Activated effector memory CD4-positive, alpha-beta T cell treated with Interleukin-2 at 50 U/mL for 16 hours (primary cell): ENCODE measurements at regions not wholly inside any gene's neighbourhood (a gene's known extent, or its start where the extent isn't known, plus 50 kb on each side); places are given as distances from the start of the nearest gene placed in this dataset.

Experiments
- DNase-seq: peaks from one replicate; pipeline ENCODE4 v3.0.0-alpha.2; 2020

DNA sequence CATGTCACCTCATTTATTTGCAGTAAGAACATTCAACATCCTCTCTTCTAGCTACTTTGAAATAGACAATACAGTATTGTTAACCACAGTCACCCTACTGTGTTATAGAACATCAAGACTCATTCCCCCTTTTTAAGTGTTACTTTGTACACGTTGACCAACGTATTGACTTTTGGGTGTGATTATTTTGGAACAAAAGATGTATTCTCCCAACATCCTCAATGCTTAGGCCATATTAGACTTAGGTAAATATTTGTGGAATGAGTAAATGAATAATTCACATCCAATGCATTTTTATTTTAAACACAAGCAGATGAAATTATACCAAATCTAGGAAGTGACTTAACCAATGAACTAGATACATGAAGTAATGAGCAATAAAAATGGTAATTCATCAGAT, 296.6 kb downstream of the CHRM3 start:
- DNase-seq, result no peak

DNA sequence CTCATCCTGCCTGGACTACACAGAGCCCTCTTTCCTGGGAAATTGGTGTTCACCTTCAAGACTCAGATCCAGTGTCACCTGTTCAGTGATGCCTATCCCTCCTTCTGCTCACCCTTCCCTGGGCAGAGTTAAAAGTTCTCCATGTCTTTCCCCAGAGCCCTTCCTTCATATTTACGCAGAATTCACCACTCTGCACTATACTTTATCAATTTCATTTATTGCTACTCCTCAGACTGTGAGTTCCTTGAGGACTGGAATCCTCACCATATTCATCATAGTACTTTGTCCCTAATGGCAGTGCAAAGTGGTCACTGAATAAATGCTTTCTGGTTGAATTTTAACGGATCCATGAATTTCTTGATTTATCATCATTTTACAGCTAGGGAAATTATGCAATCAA, 300.0 kb downstream of the CHRM3 start:
- no peak for DNase-seq

DNA sequence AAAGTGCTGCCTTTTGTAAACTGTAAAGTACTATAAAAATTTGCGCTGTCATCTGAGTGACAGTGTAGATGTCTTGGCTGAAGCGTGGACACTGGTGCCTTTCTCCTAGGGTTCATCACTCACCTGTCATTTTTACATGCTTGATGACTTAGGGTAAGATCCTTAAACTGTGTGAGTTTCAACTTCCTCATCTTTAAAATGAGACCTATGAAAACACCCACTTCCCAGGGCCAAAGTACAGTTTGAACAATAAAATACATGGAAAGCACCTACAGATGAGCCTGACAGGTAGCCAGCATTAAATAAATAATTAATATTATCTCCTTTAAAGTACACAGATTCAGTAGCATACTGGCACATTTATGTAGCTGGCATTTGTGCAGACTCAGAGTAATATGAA, 309.9 kb downstream of the CHRM3 start:
- DNase-seq, result no peak

DNA sequence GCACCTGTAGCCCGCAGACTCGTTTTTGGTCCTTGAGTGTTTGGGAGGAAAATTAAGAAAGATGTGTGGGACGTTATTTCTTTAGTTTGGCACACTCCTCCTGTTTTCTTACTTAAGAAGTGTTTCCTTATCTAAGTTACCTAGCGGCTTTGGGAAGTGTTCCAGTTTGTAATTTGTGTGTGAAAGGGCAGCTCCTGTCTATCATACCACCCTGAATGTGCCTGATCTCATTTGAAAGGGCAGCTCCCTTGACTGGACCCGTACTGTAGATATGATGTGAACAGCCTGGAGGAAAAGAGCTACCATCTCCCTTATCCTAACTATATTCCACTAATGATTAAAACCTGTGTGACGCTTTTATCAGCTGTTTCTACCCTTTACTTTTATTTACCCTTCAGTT, 314.3 kb downstream of the CHRM3 start:
- no peak for DNase-seq

DNA sequence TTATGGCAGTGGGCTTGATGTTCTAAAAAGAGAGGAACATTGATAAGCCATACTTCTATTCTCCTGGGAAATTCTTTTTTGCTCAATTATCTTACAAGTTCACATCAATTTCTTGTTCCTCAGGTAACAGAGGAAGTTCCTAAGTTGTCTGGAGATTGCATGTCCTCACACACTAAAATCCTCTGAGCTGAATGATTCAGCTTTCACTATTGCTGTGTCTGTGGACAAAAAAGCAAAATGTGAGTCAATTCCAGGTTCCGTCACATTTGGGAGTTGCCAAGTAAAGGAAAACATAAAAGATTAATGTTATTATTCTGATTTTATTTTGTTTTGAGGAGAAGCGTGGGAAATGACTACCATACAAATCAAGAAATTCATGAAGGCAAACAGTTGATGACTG, 316.7 kb downstream of the CHRM3 start:
- no peak for DNase-seq

DNA sequence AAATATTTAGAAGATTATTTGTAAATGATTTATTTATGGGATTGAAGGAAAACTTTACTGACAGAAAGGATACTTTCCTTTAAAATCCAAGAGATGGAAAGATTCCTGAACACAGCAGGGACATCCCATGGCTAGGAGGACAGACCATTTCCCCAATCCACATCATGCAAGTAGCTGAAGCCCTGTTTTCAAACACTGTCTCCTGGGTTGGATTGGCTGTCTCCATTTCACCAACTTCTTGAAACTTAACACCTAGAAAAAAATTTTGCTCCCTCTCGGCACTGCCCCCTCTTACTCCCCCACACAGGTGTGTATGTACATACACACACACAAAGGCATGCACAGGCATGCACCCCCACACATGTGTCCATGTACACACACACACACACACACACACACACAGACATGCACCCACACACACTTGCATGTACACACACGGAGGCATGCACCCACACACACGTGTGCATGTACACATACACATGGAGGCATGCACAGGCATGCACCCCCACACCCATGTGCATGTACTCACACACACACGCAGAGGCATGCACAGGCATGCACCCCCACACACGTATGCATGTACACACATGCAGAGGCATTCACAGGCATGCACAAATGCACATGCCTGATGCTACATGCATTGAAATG, 320.0 kb downstream of the CHRM3 start:
- no peak for DNase-seq

DNA sequence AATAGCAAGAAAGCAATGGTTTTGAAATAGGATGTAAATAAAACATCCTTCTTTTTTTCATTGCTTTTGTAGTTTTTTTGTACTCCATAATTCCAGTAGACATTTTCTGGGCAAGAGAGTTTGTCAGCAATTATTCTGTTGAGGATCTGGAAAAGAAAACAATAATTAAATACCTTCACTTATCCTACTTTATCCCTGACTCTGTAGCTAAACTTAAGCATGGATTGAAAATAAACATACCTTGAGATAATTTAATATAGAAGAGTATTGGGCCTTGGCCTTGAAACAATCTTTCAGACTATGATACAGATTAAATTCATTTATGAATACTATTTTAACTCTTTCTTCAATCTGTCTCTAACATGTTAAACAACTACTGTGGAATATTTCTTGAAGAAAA, 321.2 kb downstream of the CHRM3 start:
- no peak for DNase-seq

DNA sequence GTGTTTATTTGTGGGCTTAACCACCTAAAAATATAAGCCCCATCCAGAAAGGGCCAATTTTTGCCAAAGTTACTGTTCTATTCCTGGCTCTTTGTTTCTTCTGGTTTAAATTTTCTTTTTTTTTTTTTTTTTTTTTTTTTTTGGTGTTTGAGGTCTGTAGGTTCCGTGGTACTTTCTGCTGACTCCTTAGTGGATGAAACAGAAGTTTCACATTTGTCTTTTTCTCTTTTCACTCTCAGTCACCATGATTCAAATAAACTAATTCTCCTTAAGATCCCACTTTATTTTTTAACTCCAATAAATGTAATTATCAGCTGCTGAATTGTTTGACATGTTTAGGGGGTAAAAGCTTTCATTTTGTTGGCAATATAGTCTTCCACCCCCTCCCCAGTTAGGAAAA, 322.3 kb downstream of the CHRM3 start:
- DNase-seq, result no peak

DNA sequence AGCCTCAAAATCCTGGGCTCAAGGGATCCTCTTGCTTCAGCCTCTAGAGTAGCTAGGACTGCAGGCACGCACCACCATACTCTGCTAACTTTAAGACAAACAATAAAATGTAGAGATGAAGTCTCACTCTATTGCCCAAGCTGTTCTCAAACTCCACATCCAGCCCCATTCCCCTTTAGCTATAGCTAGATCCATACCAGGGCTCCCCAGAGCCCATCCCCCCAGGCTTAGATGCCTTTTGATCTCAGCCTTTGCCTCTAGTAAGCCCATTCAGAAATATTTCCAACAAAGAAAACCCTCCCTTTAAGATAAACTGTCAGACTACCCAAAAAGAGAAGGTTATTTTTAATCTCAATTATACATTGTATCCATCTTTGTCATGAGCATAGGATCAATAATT, 325.4 kb downstream of the CHRM3 start:
- DNase-seq, result no peak

DNA sequence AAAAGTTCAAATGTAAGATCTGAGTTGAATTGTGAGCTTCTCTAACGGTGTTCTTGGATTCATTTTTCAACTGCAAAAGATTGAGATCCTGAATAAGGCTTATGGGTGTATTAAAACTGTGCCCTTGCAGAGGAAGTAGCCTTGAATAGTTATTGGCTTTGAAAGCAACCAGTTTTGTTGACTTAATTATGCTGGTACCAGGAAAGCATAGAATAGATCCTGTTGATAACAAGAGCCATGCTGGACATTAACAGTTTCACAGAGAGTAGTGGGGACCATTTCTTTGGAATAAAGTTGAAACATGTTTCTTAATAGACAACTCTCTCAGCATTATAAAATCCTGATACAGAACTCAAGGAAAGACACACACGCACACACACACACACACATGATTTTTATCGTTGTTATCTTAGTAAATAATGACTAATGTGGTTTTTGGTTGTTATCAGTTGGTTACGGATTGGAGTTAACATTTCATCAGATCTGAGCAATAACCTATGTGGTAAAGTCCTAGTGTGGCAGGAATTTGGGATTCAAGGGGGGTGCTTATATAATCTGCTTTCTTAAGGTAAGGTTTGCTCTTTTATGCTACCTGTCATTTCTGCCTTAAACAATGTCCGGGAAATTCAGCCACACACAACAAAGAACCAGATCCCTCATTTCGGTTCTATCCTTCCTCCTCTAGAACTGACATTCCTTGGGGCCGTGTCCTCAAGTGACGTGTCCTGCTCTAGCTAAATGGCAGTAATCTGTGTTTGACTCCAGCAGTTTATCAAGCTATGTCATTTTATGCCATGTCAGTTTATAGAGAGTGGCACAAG, 330.9 kb downstream of the CHRM3 start:
- no peak for DNase-seq

DNA sequence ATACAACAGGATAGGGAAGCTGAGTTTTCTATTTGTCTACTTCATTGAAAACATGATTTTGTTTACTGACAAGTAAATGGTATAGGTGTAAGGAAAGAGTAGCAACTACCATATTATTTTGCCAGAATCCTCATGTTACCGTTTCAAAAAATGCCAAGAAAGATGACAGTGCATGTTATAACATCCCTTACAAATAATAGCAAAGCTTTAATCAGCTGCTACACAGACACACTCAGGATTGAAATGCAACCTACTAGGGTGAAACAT, 331.5 kb downstream of the CHRM3 start:
- no peak for DNase-seq

DNA sequence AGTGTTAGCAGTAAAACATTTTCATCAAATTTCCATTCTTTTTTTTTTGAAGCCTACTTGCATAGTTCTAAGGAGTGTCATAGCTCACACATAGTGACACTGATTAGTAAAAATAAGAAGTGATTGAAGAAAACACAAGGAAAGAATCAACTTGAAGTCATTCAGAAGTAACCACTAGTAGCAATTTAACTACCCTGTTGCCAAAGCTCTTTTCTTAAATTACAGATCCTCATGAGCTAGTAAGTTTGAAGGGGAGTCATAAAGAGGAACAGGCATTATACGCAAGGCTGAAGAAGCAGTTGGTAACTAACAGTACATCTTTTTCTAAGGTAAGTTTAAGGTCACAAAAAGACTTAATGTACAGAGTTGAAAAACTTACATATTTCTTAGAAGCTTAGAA, 332.2 kb downstream of the CHRM3 start:
- no peak for DNase-seq

DNA sequence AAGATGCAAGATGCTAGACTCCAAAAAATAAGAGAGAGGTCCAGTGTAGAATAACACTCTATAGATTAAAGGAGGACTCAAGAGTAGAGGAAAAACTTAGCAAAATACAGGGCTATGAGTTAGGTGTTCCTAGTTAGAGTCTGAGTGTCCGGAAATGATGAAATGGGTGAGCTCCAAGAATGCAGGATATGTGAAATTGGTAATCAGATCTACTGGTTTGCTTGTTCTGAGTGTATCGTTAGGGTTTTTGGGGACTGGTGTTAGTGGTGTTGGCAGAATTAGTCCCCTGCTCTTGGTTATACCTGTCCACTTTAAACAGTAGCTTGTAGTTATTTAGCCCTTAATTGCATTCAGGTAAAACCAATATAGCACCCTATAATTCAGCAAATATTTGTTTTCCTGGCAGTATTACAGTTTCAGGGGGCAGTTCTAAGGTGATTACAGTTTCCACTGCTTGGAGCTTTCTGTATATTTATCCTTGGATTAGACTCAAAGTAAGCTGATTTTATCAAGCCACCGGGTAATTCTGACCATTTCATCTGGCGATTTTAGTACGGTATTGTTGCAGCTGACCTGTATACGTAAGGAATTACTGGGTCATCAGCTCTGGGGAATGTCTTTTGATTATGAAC, 332.7 kb downstream of the CHRM3 start:
- no peak for DNase-seq

DNA sequence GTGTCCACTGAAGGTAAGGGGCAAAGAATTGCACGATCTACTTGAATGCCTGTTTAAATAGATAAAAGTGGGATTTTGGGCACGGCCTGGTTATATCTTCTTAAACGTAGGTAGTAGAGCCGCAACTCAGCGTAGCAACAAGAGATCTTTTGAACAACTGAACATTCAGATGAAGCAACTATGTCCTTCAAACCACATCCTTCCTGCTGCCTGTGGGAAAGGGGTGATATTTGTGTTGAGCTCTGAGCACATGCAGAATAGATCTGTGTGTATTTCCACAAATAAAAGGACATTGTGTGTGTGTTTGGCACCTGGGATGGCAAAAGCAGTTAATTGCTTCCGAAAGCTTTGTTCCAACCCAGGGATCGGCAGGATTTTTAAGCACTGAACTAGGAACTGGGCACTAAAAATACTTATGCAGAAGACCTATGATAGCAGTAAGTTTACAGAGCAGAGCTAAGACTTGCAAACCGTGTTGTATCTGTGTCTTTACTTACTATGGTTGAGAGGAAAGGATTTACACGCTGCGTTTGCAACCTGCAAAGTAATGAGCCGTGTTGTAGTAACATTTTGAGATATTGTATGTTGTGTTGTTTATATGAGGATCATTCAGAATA, 333.4 kb downstream of the CHRM3 start:
- peak; percentile 29 for DNase-seq

DNA sequence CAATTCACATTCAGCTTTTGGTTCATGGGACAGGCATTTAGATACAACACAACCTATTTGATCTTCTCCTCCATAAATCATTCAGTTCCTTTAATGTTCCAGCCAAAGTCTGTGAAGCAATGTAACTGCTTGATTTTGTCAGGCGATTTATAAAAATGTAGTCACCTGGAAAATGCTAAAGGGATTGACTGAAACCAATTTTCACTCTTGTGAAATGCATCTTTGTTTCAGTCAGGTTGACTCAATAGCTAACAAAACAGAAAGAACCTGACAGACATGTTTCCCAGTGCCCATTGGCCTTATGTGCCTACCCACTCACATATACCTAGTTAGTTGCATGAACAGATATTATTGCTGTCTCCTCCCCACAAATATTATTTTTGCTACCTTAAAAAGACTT, 335.7 kb downstream of the CHRM3 start:
- no peak for DNase-seq

DNA sequence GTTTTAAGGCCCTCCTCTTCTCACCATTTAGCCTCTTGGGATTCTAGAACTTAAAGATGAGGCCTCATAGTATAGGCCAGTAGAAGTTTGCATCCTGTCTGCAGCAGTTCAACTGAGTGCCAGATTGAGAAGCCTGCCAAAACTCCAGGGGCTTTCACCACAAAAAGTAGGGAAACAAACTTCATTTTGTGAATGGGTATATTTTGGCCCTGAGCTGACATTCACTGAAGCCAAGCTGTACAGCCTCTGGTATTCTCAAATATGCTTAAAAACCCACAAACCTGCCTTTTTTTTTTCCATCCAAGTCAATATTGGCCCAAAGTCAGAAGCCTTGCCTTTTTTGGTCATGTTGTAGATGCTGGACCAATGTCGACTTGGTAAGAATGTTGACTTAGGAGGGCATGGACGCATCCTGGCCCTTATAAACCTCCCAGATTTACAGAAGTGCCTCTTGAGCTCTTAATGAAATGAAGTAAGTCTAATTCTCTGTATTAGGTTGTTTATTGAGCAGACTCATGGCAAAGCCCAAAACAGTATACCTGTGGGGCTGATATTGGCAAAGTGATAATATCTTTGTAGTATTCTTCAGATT, 337.5 kb downstream of the CHRM3 start:
- DNase-seq, result no peak

DNA sequence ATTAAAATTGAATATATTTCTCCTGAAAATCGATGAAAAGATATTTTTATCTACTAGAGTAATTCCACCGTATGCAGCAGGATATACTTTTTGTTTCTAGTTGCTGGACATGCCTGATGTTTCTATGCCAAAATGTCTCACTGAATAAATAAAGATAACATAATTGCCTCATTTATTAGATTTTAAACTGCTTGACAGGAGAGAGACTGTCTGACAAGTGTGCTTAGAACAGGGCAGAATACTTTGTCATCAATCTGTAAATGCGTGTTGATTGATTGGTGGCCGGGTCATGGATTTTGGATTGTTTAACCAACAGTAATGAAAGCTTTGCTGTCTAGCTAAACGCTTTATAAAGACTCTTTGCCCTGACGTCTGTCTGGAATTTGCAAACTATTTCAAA, 339.0 kb downstream of the CHRM3 start:
- DNase-seq, result no peak

DNA sequence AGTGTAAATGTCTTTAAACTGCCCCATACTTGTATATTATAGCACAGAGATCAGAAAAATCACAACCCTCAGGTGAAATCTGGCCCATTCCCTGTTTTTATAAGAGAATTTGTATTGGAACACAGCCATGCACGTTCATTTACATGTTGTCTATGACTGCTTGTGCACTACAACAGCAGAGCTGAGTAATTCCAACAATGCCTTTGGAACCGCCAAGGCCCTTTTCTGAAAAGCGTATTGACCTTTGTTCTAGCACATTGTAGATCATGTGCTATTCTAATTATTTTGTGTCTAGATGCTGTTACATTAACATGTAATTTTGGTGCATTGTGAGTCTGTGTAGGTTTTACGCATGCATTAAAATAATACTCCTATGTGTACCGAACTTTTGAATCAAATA, 339.6 kb downstream of the CHRM3 start:
- no peak for DNase-seq

DNA sequence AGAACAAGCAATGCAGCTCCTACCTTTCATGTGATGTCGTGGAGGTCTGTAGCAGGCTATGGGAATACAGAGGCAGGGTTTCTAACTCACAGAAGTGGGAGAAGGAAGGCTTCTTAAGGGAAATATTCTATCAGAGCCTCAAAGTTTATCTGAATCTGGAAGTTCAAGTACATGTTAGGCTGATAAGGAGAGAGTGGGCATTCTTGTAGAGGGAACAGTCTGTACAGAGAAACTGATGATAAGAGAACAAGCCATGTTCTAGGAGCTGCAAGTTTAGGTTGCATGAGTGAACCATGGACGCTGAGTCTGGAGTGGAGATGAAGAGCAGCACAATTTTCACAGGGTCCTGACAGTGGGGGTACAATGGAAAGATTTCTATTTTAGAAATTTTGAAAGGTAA, 344.0 kb downstream of the CHRM3 start:
- DNase-seq, result no peak

DNA sequence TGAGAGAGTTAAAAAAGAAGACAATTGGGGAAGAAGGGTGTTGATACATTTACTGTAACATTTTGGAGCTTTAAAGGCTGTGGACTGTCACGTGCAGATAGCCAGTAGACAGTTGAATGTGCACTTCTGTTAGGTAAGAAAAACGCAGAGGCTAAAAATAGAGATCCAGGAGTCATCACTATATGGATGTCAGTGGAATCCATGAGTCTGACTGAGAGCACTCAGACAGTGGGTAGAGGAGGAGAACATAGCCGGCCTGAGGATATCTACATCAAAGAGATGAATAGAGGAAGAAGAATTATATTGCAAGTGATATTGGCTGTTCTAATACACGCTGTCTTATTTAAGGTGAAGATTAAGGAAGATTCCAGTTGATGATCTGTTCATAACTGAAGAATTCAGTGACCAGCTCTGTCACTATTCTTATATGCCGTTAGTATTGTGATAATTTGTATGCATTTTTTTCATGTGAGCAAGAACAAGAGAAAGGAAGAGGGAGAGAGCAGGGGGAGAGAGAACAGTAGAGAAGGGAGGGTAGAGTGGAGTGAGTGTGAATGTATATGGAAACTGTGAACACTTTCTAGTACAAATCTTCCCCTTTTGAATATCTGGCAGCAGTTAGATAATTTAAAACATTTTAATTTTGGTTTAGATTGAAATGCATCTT, 344.8 kb downstream of the CHRM3 start:
- DNase-seq, result no peak

DNA sequence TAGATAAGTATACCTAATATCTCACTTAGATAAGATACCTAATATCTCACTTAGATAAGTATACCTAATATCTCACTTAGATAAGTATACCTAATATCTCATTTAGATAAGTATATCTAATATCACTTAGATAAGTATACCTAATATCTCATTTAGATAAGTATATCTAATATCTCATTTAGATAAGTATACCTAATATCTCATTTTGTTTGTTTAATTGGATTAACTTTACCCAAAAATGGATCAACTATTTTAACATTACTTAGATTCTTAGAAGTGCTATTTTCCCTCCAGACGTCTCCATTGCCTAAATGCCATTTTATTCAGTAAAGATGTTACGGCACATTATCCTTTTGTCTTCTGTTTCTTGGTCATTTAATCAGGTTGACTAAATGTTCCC, 346.4 kb downstream of the CHRM3 start:
- DNase-seq, result no peak

DNA sequence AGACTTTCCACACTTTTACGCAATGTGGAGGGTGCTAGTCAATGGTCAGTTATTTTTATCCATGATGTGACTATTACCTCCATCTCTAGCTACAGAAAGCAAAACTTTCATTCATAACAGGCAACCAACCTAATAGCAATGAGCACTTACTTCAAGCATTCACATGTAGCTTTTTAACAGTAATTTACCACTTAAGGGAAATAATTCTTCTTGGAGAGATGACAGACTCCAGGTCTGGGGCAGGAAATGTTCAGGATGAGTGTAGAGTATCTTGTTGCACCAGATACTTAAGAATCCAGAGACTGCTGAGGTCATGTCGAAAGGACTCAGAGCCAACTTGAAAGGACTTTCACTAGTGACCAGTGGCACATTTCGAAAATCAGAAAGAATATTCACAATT, 347.6 kb downstream of the CHRM3 start:
- DNase-seq, result no peak

DNA sequence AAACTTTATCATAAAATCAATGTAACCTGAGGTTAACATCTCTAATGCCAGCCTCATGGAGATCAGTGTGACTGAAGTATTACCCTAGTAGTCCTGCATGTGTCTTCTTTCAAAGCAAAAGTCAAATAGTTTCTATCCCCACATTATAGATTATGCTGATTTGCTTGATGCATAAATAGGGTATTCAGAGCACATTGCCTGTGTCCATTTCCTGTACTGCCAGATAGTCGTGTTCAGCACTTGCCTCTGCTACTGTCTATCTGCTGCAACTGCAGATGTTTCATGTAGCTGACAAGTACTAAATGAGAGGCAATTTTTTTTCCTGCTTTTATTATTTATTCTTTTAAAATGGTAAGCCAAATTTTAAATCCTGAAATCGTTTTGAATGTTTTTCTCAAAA, 348.7 kb downstream of the CHRM3 start:
- no peak for DNase-seq
